ENCODE measurements at regions not wholly inside any gene's neighbourhood (a gene's known extent, or its start where the extent isn't known, plus 50 kb on each side); places are given as distances from the start of the nearest gene placed in this dataset.
"Not testable (repeated sequence)": the region's sequence is repeated elsewhere in the genome, so short reads cannot be mapped to it uniquely, and the experiment has no call there.

DNA sequence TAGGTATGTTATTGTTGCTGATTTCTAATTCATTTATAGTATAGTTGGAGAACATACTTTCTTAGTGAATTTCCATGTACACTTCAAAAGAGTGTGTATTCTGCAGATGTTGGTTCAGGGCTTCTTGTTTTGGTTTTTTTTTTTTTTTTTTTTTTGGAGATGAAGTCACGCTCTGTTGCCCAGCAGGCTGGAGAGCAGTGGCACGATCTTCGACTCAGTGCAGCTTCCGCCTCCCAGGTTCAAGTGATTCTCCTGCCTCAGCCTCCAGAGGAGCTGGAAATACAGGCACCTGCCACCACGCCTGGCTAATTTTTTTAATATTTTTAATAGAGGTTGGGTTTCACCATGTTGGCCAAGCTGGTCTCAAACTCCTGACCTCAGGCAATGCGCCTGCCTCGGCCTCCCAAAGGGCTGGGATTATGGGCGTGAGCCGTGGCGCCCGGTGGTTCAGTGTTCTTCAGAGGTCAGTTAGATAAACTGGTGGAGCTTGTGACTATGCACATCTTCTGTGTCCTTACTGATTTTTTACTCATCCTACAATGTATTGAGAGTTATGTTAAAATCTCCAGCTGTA, 2171.2 kb upstream of the DEFB115 start:
- H3K27ac ChIP-seq; H3K4me2 ChIP-seq; ATAC-seq; FAIRE-seq; CTCF ChIA-PET; H3K4me3 ChIP-seq; H3K9me3 ChIP-seq; DNase-seq (ENCODE audit: low read depth in 1 of 2, low spot score in 1 of 2); H3K4me1 ChIP-seq; POLR2A ChIA-PET: not testable (repeated sequence)
- WGBS (ENCODE audit: missing lambda C conversion rate), result 69% methylated on average over 11 of the region's 11 CpGs

DNA sequence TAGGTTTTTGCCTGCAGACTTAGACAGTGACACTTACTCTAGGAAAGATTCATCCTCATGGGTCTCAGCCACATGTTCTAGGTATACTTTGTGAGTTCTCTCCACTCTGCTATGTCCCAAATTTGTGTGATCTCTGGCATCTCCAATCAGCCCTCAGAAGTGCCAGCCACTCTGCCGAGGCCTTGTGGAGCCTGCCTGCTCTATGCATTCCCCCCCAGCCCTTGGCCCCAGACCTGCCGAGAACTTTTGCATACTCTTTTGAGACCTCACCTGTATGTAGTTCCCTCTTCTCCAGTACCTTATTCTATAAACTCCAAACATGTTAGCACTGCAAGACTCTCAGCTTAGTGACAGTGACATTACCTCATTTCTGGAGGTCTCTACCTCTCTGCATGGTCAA, 2170.5 kb upstream of the DEFB115 start:
- FAIRE-seq (no peak), ATAC-seq (no peak), DNase-seq (ENCODE audit: low read depth in 1 of 2, low spot score in 1 of 2) (no peak)
- no peak for TF ChIP-seq NR3C1 (IDR thresholded peaks at IDR 0.05)
- no peak for TF ChIP-seq KDM5A (IDR thresholded peaks at IDR 0.05)
- TF ChIP-seq, protein P1, sequence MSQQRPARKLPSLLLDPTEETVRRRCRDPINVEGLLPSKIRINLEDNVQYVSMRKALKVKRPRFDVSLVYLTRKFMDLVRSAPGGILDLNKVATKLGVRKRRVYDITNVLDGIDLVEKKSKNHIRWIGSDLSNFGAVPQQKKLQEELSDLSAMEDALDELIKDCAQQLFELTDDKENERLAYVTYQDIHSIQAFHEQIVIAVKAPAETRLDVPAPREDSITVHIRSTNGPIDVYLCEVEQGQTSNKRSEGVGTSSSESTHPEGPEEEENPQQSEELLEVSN (IDR thresholded peaks at IDR 0.05; ENCODE audit: borderline replicate concordance, low read depth), result no peak
- no peak for TF ChIP-seq TFCP2L1 (CRISPR knock-in tag; IDR thresholded peaks at IDR 0.05)
- no peak for TF ChIP-seq RCOR1 (IDR thresholded peaks at IDR 0.05; ENCODE audit: low read depth, low read length)
- TF ChIP-seq POLR2A (IDR thresholded peaks at IDR 0.05; ENCODE audit: low read length), result no peak
- TF ChIP-seq, protein P2, sequence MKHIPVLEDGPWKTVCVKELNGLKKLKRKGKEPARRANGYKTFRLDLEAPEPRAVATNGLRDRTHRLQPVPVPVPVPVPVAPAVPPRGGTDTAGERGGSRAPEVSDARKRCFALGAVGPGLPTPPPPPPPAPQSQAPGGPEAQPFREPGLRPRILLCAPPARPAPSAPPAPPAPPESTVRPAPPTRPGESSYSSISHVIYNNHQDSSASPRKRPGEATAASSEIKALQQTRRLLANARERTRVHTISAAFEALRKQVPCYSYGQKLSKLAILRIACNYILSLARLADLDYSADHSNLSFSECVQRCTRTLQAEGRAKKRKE (CRISPR knock-in tag; IDR thresholded peaks at IDR 0.05; ENCODE audit: low read depth), result no peak
- no peaks in the 10 kb centered on the region for H3K9me3 ChIP-seq
- H3K4me1 ChIP-seq, result no peaks in the 10 kb centered on the region
- WGBS (ENCODE audit: missing lambda C conversion rate), result 77% methylated on average over 2 of the region's 2 CpGs
- ChIA-PET CTCF (no interaction called here), POLR2A (no interaction called here)
- H3K4me3 ChIP-seq, result no peak overlapping the region
- no peak overlapping the region for H3K27ac ChIP-seq
- no peak overlapping the region for H3K4me2 ChIP-seq

DNA sequence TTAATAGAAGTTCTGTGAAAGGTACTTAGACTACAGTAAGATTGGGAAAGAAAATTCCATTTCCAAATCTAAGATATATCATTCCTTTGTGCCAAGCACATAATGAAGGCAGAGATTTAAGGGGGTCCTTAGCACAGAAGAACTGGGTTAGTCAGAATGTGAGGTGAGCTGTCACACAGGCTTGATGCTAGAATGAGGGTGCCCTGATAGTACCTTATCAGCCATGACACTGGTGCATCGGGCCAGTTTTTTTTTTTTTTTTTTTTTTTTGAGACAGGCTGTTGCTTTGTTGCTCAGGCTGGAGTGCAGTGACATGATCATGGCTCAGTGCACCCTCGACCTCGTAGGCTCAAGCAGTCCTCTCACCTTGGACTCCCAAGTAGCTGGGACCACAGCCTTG, 2169.6 kb upstream of the DEFB115 start:
- POLR2A ChIA-PET, result not testable (repeated sequence)
- 60% methylated on average over 3 of the region's 3 CpGs for WGBS (ENCODE audit: missing lambda C conversion rate)

DNA sequence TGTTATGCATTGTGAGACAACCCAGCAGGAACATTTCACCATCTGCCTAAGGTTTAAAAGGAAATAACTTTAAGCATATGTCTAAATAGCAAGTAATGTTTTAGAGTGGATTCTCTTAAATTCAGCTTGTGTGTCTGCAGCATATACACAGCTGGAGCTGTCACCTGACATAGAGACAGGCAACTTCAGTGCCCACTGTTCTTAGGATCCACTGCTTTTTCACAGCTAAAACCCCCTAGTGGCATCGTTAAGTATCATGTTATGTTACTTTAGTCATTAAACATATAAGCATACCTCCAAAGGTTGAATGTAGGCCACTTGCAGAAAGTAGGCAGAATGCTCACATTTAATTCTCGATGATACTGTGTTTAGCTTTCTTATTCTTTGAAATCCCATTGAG, 2169.0 kb upstream of the DEFB115 start:
- FAIRE-seq, H3K4me3 ChIP-seq, H3K27ac ChIP-seq, ATAC-seq, H3K4me1 ChIP-seq, POLR2A ChIA-PET, CTCF ChIA-PET, H3K9me3 ChIP-seq, H3K4me2 ChIP-seq: not testable (repeated sequence)
- 34% methylated on average over 2 of the region's 2 CpGs for WGBS (ENCODE audit: missing lambda C conversion rate)
- DNase-seq (ENCODE audit: low read depth in 1 of 2, low spot score in 1 of 2), result peak; percentile 3 to 23

More for the DNA sequence above, 2169.6 kb upstream of the DEFB115 start:
- H3K4me1 ChIP-seq; H3K4me3 ChIP-seq; H3K4me2 ChIP-seq; H3K9me3 ChIP-seq; DNase-seq (ENCODE audit: low read depth in 1 of 2, low spot score in 1 of 2); CTCF ChIA-PET; FAIRE-seq; ATAC-seq; H3K27ac ChIP-seq: not testable (repeated sequence)

DNA sequence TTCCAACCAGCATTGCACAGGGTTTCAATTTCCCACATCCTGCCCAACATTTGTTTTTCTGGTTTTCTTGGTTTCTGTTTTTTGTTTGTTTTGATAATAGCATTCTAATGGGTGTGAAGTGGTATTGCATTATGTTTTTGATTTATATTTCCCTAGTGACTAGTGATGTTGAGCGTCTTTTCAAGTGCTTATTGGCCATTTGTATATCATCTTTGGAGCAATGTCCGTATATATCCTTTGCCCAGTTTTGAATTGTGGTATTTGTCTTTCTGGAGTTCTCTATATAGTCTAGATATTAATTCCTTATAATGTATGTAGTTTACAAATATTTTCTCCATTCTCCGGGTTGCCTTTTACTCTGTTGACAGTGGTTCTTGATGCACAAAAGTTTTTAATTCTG, 2168.1 kb upstream of the DEFB115 start:
- not testable (repeated sequence) for ATAC-seq

DNA sequence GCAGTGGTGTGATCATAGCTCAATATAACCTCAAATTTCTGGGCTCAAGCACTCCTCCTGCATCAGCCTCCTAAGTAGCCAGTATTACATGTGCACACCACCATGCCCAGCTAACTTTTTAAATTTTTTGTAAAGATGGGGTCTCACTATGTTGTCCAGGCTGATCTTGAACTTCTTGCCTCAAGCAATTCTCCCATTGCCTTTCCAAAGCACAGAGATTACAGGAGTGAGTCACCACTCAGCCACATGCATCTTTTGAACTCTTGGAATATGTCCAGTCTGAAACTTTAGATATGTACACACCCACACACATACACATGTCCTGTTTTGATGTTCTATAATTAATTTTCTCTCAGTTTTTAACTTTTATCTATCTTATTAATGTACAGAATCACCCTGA, 2163.5 kb upstream of the DEFB115 start:
- H3K27ac ChIP-seq; H3K4me1 ChIP-seq; CTCF ChIA-PET; ATAC-seq; H3K4me2 ChIP-seq; H3K9me3 ChIP-seq; H3K4me3 ChIP-seq; POLR2A ChIA-PET; FAIRE-seq; DNase-seq (ENCODE audit: low read depth in 1 of 2, low spot score in 1 of 2): not testable (repeated sequence)

More for the DNA sequence above, 2168.1 kb upstream of the DEFB115 start:
- WGBS (ENCODE audit: missing lambda C conversion rate), result 37% methylated on average over 3 of the region's 3 CpGs
- H3K27ac ChIP-seq; CTCF ChIA-PET; POLR2A ChIA-PET; H3K9me3 ChIP-seq; DNase-seq (ENCODE audit: low read depth in 1 of 2, low spot score in 1 of 2); H3K4me1 ChIP-seq; H3K4me3 ChIP-seq; H3K4me2 ChIP-seq; FAIRE-seq: not testable (repeated sequence)
- TF ChIP-seq RFX5 (IDR thresholded peaks at IDR 0.05), result peak; percentile 92

DNA sequence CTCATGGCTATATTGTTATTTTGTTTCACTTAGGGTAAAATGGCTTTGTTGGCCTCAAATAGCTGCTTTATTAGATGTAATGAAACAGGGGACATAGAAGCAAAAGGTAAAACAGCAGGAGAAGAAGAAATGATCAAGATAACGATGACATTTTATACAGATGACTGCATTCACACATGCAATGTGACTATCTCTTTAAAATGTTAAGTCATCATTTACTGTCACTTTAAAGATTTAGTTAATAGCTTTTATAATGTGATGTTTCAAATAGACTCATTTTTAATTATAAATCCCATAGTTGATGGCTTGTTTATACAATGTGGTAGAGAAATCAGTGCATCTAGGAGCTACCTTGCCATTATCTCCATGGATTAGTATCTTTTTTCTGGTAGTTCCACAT, 2160.8 kb upstream of the DEFB115 start:
- ATAC-seq; H3K4me3 ChIP-seq; FAIRE-seq; H3K4me1 ChIP-seq; H3K27ac ChIP-seq; POLR2A ChIA-PET; H3K9me3 ChIP-seq; H3K4me2 ChIP-seq; CTCF ChIA-PET; DNase-seq (ENCODE audit: low read depth in 1 of 2, low spot score in 1 of 2): not testable (repeated sequence)
- WGBS (ENCODE audit: missing lambda C conversion rate), result 85% methylated on average over 1 of the region's 1 CpG
- TF ChIP-seq MAFK (IDR thresholded peaks at IDR 0.05; ENCODE audit: partially characterized antibody), result peak; percentile 55

DNA sequence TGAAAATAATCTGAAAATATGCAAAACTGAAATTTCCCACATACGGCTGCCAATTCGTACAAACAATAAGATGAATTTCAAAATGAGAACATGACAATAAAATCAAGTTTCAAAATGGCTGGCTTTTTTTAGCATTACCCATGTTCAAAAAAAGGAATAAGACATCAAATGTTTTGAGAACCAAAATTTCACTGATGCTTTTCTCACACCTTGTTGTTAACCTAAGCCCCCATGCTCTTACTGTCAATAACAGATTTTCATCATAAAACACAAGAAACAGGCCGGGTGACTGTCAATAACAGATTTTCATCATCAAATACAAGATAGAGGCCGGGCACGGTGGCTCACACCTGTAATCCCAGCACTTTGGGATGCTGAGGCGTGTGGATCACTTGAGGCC, 2149.6 kb upstream of the DEFB115 start:
- H3K27ac ChIP-seq; FAIRE-seq; H3K4me3 ChIP-seq; H3K9me3 ChIP-seq; POLR2A ChIA-PET; H3K4me1 ChIP-seq; CTCF ChIA-PET; H3K4me2 ChIP-seq; DNase-seq (ENCODE audit: low read depth in 1 of 2, low spot score in 1 of 2); ATAC-seq: not testable (repeated sequence)
- WGBS (ENCODE audit: missing lambda C conversion rate), result 80% methylated on average over 6 of the region's 6 CpGs
